Central memory CD8-positive, alpha-beta T cell (primary cell): ENCODE measurements at regions not wholly inside any gene's neighbourhood (a gene's known extent, or its start where the extent isn't known, plus 50 kb on each side); places are given as distances from the start of the nearest gene placed in this dataset.

Experiments
- ATAC-seq: fragments of 150-1000 bp; cut with Tn5 transposase; replicated peaks from 2 replicates; pipeline ENCODE4 v1.10.0; 2022; ENCODE audit warnings: mild to moderate bottlenecking, moderate FRiP score, moderate number of reproducible peaks; ENCODE audit not compliant: poor library complexity, severe bottlenecking; ENCODE audit errors: extremely low read depth
- DNase-seq, 2 donors: peaks; one replicate each; pipeline ENCODE4 v3.0.0; 2021; ENCODE audit warnings: low spot score in 2 of 2
- H3K27ac Mint-ChIP-seq: one replicate; pipeline ENCODE4 v1.8.0; 2022; ENCODE audit warnings: low read depth, mild to moderate bottlenecking, moderate library complexity, mixed read lengths
- H3K27me3 Mint-ChIP-seq: one replicate; pipeline ENCODE4 v1.8.0; 2022; ENCODE audit warnings: mixed read lengths
- H3K36me3 Mint-ChIP-seq: one replicate; pipeline ENCODE4 v1.8.0; 2022; ENCODE audit warnings: mild to moderate bottlenecking, moderate library complexity, mixed read lengths; ENCODE audit not compliant: insufficient read depth
- H3K4me1 Mint-ChIP-seq: one replicate; pipeline ENCODE4 v1.8.0; 2022; ENCODE audit warnings: mixed read lengths
- H3K4me3 Mint-ChIP-seq: one replicate; pipeline ENCODE4 v1.8.0; 2022; ENCODE audit warnings: mild to moderate bottlenecking, moderate library complexity, mixed read lengths
- H3K9me3 Mint-ChIP-seq: one replicate; pipeline ENCODE4 v1.8.0; 2022; ENCODE audit warnings: mixed read lengths

DNA sequence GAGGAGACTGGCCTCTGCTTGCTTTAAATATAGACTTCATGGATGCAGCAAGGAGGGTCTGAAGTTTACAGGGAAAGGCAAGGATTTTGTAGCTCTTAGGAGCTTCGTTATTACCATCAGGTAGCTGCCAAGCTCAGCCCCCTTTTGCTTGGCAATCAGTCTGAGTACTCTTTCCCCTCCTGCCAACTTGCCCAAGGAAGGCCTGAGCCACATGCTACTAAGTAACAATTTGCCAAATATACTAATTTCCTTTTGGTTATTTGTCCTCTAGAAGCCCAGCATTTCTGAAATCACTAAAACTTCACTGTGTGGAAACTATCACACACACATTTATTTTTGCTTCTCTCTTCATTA is 85.5 kb upstream of the ITPRID2 start:
- Mint-ChIP-seq H3K4me1 (no peaks in the 10 kb centered on the region), H3K4me3 (no peak overlapping the region), H3K27me3 (peaks cover 73% of the 10 kb centered on the region), H3K27ac (no peak overlapping the region), H3K36me3 (peaks cover 2% of the 10 kb centered on the region), H3K9me3 (peaks cover 6% of the 10 kb centered on the region)
- DNase-seq (no peak), ATAC-seq (no peak)

DNA sequence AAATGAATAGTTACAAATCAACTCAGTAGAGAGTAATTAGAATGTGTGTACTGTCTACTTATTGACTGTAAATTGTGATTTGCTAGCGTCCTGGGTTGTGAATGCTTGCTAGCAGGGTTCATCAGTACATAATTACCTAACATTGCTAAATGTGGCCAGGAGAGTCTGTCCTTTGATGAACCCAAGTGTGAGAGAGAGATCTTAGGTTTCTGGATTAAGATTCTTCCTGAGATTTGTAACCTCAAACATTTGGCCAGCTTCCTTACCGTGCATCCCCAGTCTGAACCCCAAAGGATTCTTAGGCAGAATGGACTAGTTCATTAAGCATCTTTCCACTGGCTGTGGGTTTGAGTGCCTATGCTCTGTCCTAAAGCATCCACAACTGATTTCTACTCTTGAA is 84.0 kb upstream of the ITPRID2 start:
- H3K36me3 Mint-ChIP-seq, result no peaks in the 10 kb centered on the region
- H3K9me3 Mint-ChIP-seq, result peaks cover 6% of the 10 kb centered on the region
- H3K4me1 Mint-ChIP-seq, result no peaks in the 10 kb centered on the region
- H3K27ac Mint-ChIP-seq, result no peak overlapping the region
- no peak for ATAC-seq
- peaks cover 58% of the 10 kb centered on the region for H3K27me3 Mint-ChIP-seq
- DNase-seq, result no peak
- H3K4me3 Mint-ChIP-seq, result no peak overlapping the region

DNA sequence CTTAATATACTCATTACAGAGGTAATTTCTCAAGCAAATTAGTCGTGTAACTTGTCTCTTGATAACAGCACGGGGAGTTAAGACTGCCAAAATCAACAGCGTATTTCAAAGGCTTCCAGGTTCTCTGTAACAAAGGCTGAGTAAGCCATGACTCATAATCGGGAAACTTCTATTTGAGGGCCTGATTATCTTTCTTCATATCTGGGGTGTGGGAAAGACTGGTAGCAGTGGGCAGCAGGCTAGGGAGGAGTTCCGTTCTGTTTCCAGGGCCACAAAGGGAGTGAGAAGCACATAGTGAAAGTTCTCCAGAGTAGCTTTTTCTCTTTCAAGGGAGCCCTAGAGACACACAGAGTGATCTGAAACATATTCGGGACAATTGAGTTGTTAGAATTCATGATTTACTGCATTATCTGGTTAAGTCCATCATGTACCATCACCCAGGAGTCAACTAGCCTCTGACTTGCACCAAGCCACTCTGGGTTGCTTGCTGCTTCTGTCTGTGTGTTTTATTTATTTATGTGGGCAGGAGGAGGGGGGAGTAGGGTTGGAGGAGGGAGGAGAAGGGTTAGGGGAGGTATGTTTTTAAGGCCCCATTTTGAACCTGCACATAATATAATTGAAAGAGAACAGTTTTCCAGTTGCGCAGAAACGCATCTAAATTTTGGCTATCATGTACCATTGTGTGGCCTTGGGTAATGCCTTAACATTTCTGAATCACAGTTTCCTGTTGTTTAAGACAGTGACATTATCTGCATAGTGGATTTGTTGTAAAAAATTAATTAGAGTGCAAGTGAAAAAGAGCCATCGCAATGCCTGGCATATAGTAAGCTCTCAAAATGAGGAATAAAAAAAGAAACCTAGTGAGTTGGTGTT is 80.5 kb upstream of the ITPRID2 start:
- Mint-ChIP-seq H3K27ac (no peak overlapping the region), H3K36me3 (no peaks in the 10 kb centered on the region), H3K27me3 (peaks cover 28% of the 10 kb centered on the region), H3K9me3 (no peaks in the 10 kb centered on the region), H3K4me1 (peaks cover 9% of the 10 kb centered on the region), H3K4me3 (no peak overlapping the region)
- no peak for DNase-seq
- no peak for ATAC-seq

DNA sequence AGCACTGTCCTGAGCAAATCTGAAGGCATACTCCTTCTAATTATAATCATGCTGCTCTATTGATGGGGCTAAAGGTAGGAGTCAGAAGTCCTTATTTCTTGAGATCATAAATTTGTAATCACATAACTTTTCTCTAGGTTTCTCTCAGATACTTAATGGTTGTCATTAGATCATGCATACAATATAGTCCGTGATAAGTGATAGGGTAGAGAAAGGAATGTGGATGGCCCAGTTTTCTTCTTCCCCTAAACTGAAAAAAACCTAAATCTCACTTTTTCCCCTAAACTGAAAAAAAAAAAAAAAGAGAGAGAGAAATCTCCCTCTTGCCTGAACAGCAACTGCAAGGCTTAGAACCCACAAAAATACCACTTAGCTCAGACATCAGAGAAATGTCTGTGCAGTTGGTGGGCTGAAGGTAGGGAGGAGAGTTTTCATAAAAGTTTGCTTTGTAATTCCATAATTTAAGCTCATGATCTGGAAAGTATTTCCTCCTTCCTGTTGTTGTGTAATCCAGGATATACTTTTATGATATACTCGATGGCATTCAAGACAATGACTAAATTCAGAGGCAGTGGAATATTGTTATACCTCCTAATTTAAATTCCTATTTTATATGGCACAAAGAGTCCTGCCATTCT is 79.3 kb upstream of the ITPRID2 start:
- no peak for DNase-seq
- Mint-ChIP-seq H3K4me3 (no peak overlapping the region), H3K27ac (no peak overlapping the region), H3K27me3 (peaks cover 28% of the 10 kb centered on the region), H3K36me3 (no peaks in the 10 kb centered on the region), H3K4me1 (peaks cover 9% of the 10 kb centered on the region), H3K9me3 (no peaks in the 10 kb centered on the region)
- ATAC-seq, result no peak

DNA sequence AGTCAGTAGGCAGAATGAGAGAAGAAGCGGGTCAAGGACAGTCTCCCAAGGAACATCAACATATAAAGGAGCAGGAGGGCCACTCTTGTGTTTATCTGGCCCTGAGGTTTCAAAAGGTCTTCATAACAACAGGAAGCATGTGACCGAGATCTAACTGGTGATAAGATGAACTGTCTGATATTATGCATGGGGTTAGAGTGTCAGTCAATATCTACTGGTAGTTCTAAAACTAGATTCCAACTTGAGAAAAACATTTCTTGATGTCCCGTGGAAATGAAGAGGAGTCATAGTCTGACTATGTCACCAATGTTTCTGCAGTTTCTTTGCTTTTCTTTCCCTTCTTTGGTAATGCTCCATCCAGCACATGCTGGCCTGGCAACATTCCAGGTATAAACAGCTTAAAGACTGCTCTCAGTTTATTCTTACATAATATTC is 77.5 kb upstream of the ITPRID2 start:
- H3K27ac Mint-ChIP-seq, result no peak overlapping the region
- peaks cover 9% of the 10 kb centered on the region for H3K4me1 Mint-ChIP-seq
- peaks cover 26% of the 10 kb centered on the region for H3K27me3 Mint-ChIP-seq
- DNase-seq (no peak), ATAC-seq (no peak)
- H3K36me3 Mint-ChIP-seq, result no peaks in the 10 kb centered on the region
- H3K9me3 Mint-ChIP-seq, result no peaks in the 10 kb centered on the region
- no peak overlapping the region for H3K4me3 Mint-ChIP-seq

DNA sequence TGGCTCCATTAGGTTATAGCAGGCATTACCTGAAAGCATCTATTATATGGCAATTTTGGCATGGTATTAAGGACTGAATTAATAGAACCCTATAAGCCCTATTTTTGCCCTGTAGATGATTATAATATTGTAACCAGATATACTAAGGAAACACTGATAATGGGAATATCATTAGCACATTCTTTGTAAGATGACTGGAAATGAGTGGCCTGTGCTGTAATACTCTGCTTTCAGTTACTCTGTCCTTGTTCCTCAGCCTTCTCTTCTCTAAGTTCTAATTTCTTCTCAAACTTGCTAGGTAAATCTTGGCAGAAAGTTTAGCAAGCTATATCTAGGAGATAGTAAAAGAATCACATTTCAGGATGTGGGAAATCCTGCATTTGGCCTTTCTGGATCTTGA is 74.0 kb upstream of the ITPRID2 start:
- Mint-ChIP-seq H3K27ac (no peak overlapping the region), H3K4me3 (no peak overlapping the region), H3K36me3 (no peaks in the 10 kb centered on the region), H3K9me3 (no peaks in the 10 kb centered on the region), H3K4me1 (peaks cover 9% of the 10 kb centered on the region), H3K27me3 (peaks cover 27% of the 10 kb centered on the region)
- no peak for ATAC-seq
- no peak for DNase-seq

DNA sequence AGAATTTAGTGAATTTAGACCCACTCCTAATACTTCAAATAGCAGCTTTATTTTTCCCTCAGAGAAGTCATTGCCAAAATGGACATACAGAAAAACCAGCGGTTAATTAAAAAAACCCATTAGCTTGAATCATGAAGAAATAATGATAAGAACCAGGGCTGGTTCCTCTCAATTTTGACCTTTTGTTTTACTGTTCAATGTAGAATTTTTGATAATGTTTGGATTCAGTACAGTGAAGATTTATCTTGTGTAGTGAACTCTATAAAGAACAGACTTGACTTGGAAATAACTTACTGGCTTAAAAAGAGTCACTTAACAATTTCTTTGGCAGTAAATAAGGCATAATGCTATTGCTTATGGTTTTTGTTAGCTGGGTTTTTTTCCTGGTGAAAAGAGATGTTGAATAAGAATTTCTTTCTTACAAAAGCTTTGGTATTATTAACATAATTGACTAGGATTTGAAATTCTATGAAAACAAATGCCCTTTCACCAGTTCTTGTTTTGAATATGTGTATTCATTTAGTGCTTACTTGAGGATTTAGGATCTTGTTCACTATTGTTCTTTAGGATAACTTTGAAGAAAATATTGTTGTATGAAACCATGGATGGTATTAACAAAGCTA is 73.4 kb upstream of the ITPRID2 start:
- no peaks in the 10 kb centered on the region for H3K36me3 Mint-ChIP-seq
- ATAC-seq (no peak), DNase-seq (no peak)
- H3K9me3 Mint-ChIP-seq, result no peaks in the 10 kb centered on the region
- H3K4me1 Mint-ChIP-seq, result peaks cover 9% of the 10 kb centered on the region
- no peak overlapping the region for H3K4me3 Mint-ChIP-seq
- peaks cover 28% of the 10 kb centered on the region for H3K27me3 Mint-ChIP-seq
- no peak overlapping the region for H3K27ac Mint-ChIP-seq

DNA sequence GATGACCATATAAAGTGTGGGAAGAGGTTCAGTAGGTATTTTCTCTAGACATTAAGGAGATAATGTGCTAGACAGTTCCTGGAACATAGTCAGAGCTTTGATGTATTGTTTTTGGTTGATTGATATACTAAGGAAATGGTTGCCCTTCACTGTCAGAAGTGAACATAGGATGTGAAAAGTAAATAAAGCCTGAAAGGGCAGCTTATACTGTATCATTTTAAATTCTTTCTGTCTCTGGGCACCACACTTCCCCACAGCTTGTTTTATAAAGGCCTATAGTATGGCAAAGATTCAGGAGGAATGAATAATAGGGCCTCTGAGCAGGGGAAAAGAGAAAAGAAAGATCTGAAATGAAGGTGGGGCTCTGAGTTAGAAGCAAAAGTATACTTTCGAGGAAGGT is 72.7 kb upstream of the ITPRID2 start:
- DNase-seq, result no peak
- H3K9me3 Mint-ChIP-seq, result no peaks in the 10 kb centered on the region
- no peak overlapping the region for H3K27ac Mint-ChIP-seq
- H3K4me1 Mint-ChIP-seq, result peaks cover 4% of the 10 kb centered on the region
- H3K36me3 Mint-ChIP-seq, result no peaks in the 10 kb centered on the region
- no peak for ATAC-seq
- no peak overlapping the region for H3K4me3 Mint-ChIP-seq
- peaks cover 34% of the 10 kb centered on the region for H3K27me3 Mint-ChIP-seq

DNA sequence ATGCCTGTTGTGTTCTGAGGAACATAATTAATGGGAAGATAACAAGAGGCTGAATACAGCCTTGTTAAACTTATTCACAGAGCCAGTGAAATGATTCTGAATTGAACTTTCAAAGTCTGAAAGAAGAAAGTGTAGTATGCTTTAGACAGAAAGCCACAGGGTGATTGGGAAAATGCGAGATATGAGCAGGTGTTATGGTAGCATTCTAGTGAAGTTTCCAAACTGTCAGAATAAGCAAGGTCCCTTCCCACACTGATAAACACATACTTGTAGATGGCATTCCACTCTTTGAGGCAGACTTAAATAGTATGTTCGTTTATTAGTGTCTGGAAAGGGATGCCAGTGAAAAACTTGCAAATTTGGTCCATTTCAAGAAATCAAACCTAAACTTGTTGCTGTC is 70.5 kb upstream of the ITPRID2 start:
- Mint-ChIP-seq H3K4me3 (no peak overlapping the region), H3K27me3 (peaks cover 53% of the 10 kb centered on the region), H3K27ac (no peak overlapping the region), H3K9me3 (no peaks in the 10 kb centered on the region), H3K36me3 (no peaks in the 10 kb centered on the region), H3K4me1 (no peaks in the 10 kb centered on the region)
- DNase-seq (no peak), ATAC-seq (no peak)

DNA sequence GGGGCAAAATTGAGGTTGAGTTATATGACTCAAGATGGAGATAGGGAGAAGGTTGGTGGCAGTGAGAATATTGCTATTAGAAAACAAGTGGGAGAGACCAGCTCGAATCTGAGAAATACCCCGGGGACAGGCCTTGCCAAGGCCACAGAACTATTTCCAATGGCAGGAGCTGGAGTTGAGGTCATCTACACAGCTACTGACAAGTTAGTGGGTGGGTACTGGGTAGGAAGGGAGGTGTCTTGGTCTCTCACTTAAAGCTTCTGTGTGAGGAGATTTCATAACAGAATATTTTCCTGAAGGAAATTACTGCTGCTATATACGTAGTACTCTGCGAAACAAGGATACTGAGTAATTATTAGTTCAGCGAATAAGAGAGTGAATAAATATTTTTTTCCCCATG is 69.4 kb upstream of the ITPRID2 start:
- ATAC-seq (no peak), DNase-seq (no peak)
- Mint-ChIP-seq H3K4me1 (no peaks in the 10 kb centered on the region), H3K4me3 (no peak overlapping the region), H3K27ac (no peak overlapping the region), H3K27me3 (peaks cover 43% of the 10 kb centered on the region), H3K9me3 (no peaks in the 10 kb centered on the region), H3K36me3 (no peaks in the 10 kb centered on the region)

DNA sequence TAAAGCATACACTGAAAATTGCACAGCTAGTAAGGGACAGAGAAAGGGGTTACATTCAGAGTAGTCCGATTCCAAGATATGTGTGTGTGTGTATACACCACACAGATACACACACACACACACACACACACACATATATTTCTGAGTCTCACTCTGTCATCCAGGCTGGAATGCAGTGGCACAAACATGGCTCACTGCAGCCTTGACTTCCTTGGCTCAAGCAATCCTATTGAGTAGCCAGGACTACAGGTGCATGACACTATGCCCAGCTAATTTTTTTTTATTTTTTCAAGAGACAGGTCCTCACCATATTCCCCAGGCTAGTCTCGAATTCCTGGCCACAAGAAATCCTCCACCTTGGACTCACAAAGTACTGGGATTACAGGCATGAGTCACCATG is 68.1 kb upstream of the ITPRID2 start:
- H3K4me3 Mint-ChIP-seq, result no peak overlapping the region

DNA sequence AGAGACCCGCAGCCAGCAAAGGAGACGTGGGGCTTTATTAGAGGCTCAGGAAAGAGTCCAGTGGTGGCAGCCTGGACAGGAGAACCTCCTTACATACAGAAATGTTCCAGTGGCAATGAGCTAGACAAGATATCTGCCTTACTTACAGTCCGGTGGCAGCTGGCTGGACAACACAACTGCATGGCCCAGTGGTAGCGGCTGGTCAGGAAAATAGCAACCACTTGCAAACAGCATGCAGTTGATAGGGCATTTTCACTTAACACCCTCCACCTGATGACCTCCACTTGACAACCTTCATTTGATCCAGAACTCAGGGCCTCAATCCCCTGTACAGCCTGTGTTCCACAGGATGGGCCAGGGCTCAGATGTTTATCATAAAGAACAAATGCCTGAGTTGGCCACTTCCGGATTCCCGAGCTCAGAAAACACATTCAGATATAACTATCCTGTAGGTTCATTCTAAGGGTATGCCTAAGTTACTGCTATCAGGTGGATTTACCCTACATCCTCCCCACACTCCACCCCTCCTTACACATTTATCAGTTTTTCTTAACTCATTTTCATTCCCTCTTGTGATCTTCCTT is 63.3 kb upstream of the ITPRID2 start:
- no peak for ATAC-seq
- Mint-ChIP-seq H3K4me3 (no peak overlapping the region), H3K9me3 (no peaks in the 10 kb centered on the region), H3K4me1 (no peaks in the 10 kb centered on the region), H3K36me3 (no peaks in the 10 kb centered on the region), H3K27me3 (peaks cover 47% of the 10 kb centered on the region), H3K27ac (no peak overlapping the region)
- DNase-seq, result no peak

More for the DNA sequence above, 68.1 kb upstream of the ITPRID2 start:
- DNase-seq (no peak), ATAC-seq (no peak)
- Mint-ChIP-seq H3K27ac (no peak overlapping the region), H3K9me3 (no peaks in the 10 kb centered on the region), H3K27me3 (peaks cover 39% of the 10 kb centered on the region), H3K36me3 (no peaks in the 10 kb centered on the region), H3K4me1 (no peaks in the 10 kb centered on the region)
